Stimulated activated CD8-positive, alpha-beta memory T cell treated with anti-CD3 and anti-CD28 coated beads, Interleukin-7, amount 100 ng/mL, for 24 hours (primary cell): ENCODE measurements at regions not wholly inside any gene's neighbourhood (a gene's known extent, or its start where the extent isn't known, plus 50 kb on each side); places are given as distances from the start of the nearest gene placed in this dataset.

ENCODE experiments used
- DNase-seq: peaks from one replicate; pipeline ENCODE4 v3.0.0-alpha.2; 2020; ENCODE audit warnings: low read depth

- DNase-seq: no peak
These were observed 266.3 kb upstream of the ZMIZ1 start for GRCh38 chr10:78802431-78802830.

GRCh38 chr10:78802866-78803265, 265.9 kb upstream of the ZMIZ1 start:
- no peak for DNase-seq

GRCh38 chr10:78803710-78804109, 265.1 kb upstream of the ZMIZ1 start:
- no peak for DNase-seq

DNA sequence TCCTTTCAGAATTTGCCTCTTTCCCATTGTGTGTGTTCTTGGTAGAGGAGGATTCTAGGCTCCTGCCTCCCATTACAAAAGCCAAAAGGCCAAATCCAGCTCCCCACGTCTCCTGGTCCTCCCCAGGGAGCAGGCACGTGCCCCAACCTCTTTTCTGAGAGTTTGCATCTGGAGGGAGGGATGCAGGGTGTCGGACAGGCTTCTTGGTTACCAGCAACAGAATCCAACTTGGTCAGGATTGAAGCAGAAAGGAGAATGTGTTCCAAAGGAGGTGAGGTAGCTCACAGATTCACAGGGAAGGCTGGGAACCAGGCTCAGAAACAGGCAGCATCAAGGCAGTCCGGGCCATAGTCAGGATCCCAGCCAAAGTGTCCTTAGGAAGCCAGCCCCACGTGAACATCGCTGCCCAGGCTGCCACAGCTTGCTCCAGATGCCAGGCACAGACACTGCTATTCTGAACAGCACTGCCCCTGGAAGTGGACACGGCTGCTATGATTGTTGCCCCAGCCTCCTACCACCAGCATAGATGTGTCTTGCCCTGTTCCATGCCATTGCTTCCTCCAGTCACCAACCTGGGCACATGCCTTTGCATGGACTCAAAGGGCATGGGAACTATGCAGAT, 264.2 kb upstream of the ZMIZ1 start:
- no peak for DNase-seq

- no peak for DNase-seq
These were observed 263.6 kb upstream of the ZMIZ1 start for GRCh38 chr10:78805176-78805575.

DNA sequence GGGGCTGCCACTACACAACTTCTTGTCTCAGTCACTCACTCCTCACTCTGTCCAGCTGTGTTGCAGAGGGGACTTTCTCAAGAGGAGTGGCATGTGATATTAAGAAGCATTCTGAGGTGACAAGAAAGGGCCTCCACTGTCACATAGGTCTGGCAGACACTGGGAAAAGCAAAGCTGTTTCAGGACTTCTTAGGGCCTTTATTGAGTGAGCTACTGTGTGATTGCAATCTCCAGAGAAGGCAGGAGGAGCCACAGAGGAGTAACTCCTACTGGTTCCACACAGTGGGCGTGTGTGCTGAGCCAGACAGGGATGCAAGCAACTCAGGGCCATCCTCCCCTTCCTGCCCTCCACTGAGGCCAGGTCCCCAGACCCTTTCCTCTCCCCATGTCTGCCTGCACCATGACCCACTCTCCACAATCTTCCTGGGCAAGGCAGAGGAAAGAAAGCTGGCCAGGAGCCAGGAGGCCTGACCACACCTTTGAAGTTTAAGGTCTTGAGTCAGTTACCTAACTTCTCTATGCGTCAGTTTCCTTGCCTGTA, 262.0 kb upstream of the ZMIZ1 start:
- DNase-seq: no peak

GRCh38 chr10:78807504-78808203, 261.1 kb upstream of the ZMIZ1 start:
- DNase-seq: no peak

- DNase-seq: no peak
These were observed 260.5 kb upstream of the ZMIZ1 start for GRCh38 chr10:78808286-78808685.

DNA sequence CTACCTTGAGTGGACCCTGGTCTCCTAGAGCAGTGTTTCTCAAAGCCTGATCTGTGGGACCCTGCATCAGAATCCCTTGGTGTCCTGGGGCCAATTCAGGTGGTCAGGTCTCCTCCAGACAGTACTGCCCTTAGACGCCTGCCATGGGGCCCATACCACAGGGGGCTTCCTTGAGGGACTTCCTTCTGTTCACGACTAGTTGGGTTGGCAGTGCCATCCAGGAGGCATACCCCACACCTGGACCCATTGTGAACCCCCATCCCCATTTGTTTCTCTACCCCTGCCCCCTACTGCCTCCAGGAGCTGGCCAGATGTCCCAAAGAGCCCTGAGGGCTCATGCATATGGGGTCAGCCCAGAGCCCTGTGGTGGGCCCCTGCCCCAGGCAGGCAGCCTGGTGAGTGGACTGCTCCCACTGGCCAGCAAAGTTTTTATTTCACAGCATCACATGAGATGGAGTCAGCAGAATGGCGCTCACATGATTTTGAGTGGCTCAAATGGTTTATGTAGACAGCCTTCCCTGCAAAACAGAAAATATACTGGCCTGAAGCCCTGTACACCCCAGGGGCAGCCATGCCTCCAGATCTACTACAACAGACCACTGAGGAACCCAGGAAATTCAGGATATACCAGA, 259.9 kb upstream of the ZMIZ1 start:
- DNase-seq: no peak

- no peak for DNase-seq
These were observed 257.6 kb upstream of the ZMIZ1 start for GRCh38 chr10:78811174-78811573.

DNA sequence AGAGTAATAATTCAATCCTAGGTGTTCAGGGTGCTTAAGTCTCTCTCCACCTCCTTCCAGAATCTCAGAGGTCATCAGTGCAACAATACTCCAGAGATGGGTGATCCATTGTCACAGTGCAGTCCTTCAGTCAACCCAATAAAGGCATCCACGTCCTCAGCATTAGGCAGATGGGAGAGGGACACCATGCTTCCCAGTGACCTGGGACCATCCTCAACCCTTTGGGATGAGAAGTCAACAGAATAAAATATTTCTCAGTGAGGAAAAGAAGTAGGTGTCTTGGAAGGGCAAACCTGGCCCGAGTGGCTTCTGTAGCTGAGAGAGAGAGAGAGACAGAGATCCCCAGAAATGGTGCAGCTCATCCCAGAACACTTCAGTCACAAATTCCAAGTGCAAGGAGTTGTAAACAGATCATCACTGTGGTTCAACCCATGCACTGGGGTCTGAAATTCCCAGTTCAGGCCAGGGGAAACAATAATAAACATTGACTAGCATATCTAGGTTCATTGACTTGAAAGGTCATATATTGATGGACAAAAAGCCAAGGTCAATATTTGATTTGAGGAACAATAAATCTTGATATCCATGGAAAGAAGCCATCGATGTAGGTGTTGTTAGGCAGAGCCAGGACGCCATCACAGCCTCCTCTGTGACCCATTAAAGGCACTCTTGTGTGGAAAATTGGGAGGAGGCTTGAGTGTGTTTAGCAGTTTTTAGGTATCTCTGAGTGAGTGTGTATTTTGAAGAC, 256.0 kb upstream of the ZMIZ1 start:
- DNase-seq: no peak

DNA sequence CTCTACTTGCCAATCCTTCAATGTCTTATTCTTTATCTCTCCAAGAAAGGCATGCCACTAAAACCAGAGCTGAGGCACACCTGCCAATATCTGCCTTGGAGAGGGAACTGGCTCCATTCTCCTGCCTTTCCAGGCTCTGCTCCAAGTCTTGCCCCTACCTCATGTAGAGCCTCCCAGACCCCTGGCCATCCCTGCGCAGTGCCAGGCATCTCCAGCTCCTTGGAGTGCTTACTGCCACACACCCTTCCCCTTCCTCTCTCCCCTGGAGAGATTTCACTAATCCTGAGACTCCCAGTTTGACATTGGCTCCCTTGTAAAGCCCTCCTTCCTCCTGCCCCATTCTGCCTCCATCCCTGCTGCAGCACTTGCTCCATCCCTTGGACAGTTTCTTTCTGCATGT, 255.2 kb upstream of the ZMIZ1 start:
- no peak for DNase-seq

DNA sequence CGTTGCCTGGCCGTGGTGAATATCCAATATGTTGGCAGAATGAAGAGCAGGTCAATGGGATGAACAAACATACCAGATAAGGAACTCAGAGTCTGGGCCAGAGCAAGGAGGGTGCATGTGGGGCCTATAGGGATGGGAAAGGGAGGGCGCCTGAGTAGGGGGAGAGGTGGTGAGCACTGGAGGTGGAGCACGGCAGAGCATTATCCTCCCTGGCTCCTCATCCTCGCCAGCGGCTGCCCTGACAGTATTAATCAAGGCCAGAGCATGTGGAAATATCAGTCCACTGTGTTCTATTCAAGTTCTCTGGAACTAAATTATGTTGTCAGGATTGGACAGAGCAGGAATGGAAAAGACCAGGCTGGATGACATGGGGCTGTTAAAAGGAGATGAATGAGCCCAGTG, 254.8 kb upstream of the ZMIZ1 start:
- no peak for DNase-seq

DNA sequence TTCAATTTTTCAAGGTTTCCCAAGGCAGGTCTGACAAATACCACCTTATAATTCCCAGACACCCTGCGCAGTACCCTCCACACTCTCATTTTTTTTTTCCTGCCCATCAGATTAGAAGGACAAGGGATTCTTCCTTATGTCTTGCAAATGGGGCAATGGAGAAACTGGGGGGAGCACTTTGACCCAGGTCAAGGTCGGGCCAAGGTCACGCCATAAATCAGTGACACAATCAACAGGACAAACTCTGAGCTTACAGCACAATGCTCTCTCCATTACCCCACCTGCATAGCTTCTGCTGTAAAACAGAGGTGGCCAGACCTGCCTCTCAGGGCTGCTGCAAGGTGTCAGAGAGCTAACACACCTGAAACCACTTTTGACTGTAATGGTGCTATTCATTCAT, 254.4 kb upstream of the ZMIZ1 start:
- no peak for DNase-seq

DNA sequence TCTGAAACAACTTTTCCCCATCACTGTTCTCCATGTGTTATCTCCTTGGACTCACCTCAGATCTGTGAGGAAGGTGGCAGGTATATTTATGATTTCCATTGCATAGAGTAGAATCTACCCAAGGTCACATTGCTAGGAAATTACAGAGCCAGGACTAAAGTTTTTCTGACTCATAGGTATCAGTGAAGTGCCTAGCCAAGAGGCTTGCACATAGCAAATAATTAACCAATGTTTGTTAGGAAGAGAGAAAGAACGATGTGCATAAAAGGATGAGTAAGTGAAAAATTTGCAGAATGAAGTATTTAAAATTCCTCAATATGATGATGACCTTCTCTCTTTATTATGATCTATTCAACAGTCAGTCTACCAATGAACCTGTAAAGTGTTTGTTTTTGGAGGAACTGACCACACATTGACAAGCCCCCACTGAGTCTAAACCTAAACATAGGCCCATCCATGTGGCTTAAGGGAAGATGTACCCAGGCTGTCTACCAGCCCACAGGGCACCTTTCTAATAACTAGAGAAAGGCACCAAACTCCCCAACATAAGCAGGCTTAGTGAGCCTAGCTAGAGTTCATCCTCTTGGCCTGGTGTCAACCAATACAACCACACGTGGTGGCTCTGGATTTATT, 252.9 kb upstream of the ZMIZ1 start:
- DNase-seq: no peak

GRCh38 chr10:78817361-78817760, 251.4 kb upstream of the ZMIZ1 start:
- DNase-seq: no peak

GRCh38 chr10:78817804-78818203, 251.0 kb upstream of the ZMIZ1 start:
- no peak for DNase-seq

DNA sequence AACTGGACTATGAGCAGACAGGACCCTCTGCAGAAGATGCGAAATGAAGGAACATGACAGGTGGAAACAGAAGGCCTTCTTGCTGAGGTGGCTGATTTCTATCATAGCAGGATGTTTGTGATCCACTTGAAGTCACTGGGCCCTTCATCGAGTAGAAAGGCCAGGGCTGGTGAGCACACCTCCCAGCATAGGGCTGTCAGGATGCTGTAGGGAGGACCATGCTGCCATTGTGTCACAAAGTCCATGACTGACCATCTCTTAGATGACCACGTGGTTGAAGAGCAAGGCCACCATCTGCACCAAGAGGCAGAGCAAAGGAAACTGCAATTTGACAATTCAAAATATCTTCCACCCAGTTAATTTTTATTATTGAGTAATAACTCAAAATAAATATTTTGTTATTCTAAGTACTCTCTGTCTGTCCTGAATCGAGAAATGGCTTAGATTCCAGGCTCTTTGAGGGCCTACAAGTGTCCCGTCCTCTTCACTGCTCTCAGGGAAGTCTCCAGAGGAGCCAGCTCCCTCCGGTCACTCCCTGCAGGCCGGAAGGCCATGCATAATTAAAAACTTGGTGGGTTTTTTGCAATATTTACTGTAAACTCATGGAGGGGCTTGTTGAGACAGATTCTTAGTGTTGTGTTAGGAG, 249.3 kb upstream of the ZMIZ1 start:
- DNase-seq: no peak

DNA sequence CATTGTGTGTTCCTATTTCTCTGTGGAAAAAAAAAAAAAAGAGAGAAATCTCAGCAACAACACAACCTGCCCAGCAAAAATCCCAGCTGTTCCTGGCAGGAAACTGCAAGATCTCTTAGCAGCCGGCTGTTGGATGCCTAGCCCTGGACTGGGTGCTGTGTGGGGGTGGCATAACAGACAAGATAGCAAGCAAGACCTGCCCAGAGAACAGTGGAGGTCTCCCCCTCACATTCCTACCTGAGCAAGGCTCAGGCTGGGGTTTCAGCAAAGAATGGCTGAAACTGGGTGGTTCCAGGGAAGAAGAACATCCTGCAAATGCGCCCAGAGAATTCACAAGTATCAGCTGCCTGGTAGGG, 248.8 kb upstream of the ZMIZ1 start:
- DNase-seq: no peak

DNA sequence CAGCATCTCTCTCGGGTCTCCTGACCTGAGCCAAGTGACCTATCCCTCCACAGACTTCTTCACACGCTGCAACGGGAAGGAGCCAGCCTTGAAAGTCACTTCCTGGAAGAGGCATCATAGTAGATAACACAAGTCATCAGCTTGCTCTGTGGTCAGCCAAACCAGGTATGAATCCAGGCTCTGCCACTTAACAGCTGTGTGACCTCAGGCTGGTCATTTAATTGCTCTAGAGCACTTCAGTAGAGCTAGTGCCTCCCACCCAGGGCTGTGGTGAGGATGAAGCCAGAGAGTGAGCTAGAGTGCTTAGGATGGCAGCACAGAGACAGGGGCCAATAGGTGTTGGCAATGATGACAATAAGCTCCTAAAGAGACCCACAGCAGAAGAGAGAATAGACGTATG, 247.7 kb upstream of the ZMIZ1 start:
- no peak for DNase-seq

DNA sequence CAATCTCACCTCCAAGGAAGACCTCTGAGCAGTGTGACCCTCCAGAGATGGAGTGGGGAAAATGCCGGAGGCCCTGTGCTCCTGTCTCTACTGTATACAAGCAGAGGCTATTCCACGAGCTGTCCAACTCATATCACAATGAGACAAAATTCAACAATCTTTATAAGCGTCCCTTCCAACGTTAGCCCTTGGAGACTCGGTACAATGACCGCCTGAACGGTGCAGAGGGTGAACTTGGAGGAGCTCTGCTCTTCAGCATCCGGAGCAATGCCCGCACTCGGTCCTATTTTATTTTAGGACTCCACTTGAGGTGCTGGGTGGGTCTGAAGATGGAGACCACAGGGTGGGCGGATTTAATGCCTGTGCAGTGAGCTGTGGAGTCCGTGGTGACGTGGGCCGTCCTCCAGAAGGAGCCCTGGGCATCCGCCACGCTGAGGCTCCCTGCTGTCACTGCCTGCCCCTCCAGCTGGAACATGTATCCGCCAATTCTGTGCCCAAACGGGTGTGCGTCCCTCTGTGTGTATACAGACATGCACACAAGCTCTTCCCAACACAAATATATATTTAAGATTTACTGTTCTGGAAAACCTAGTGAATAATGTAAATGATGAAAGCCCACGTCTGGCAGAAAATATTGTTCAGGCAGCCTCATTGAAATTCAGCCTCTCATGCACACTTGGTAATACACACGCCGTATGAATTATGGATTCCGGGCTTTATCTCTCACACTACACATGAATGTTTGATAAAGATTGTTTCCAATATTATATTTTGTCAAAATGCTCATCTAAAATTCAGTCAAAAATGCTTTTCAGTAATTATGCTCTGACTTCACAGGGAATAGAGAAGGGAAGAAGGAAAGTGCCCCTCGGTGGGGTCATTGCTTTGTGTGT, 239.9 kb upstream of the ZMIZ1 start:
- no peak for DNase-seq
